ENCODE measurements at regions not wholly inside any gene's neighbourhood (a gene's known extent, or its start where the extent isn't known, plus 50 kb on each side); places are given as distances from the start of the nearest gene placed in this dataset.
"Not testable (repeated sequence)": the region's sequence is repeated elsewhere in the genome, so short reads cannot be mapped to it uniquely, and the experiment has no call there.

DNA sequence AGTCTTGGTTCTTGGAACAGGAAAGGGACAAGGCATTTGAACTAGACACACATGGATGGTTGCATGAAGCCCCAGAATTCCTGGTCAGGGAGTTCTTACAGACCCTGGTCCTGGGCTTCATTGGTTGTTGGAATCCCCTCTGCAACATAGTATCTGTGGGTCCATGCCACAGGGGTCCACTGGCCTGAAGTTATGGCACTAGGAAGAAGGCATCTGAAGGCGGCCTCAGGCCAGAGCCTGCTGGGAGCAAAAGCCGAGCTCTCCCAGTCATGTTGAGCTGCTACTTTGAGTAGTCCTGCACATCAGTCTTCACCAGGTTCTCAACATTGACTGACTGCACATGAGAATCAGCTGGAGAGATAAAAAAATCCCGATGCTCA, 71.1 kb upstream of the PITX1 start:
- Histone ChIP-seq H3K4me3 (no peak overlapping the region), H3K9me3 (replicated peaks in 1 of 11) (no peaks in the 10 kb centered on the region), H3K27me3 (no peaks in the 10 kb centered on the region), H3K36me3 (no peaks in the 10 kb centered on the region), H4K20me1 (no peaks in the 10 kb centered on the region), H3K4me2 (peak overlapping the region in 2 of 11 experiments; percentile 21 to 31; a peak in 4 of 22 replicates), H3K4me1 (peaks cover 0 to 32% (median 0%) of the 10 kb centered on the region in 10 experiments; a peak in 4 of 20 replicates), H3K27ac (no peak overlapping the region), H3K9ac (no peak overlapping the region)
- TF ChIP-seq Cebpa-rat (IDR thresholded peaks at IDR 0.05), result no peak

DNA sequence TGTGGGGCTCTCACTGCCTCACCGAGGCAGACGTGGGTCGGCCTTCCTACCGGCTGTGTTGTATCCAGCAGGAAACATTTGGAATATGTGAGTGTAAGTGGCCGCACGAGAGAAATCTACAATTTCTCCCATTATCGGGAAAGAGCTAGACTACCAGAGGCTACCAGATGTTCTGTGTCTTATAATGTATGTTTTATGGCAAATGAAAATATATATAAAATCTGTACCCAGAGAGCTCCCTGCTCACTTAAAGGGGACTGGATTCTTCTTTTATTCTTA, 69.5 kb upstream of the PITX1 start:
- H3K9ac ChIP-seq, result no peak overlapping the region
- no peaks in the 10 kb centered on the region for H3K36me3 ChIP-seq
- no peak for TF ChIP-seq Cebpa-rat (IDR thresholded peaks at IDR 0.05)
- H3K4me3 ChIP-seq, result no peak overlapping the region
- H3K9me3 ChIP-seq (replicated peaks in 1 of 11), result no peaks in the 10 kb centered on the region
- H3K27me3 ChIP-seq, result no peaks in the 10 kb centered on the region
- no peaks in the 10 kb centered on the region for H4K20me1 ChIP-seq
- H3K27ac ChIP-seq, result no peak overlapping the region
- peaks cover 0 to 32% (median 0%) of the 10 kb centered on the region in 10 experiments; a peak in 4 of 20 replicates for H3K4me1 ChIP-seq
- H3K4me2 ChIP-seq, result no peak overlapping the region

DNA sequence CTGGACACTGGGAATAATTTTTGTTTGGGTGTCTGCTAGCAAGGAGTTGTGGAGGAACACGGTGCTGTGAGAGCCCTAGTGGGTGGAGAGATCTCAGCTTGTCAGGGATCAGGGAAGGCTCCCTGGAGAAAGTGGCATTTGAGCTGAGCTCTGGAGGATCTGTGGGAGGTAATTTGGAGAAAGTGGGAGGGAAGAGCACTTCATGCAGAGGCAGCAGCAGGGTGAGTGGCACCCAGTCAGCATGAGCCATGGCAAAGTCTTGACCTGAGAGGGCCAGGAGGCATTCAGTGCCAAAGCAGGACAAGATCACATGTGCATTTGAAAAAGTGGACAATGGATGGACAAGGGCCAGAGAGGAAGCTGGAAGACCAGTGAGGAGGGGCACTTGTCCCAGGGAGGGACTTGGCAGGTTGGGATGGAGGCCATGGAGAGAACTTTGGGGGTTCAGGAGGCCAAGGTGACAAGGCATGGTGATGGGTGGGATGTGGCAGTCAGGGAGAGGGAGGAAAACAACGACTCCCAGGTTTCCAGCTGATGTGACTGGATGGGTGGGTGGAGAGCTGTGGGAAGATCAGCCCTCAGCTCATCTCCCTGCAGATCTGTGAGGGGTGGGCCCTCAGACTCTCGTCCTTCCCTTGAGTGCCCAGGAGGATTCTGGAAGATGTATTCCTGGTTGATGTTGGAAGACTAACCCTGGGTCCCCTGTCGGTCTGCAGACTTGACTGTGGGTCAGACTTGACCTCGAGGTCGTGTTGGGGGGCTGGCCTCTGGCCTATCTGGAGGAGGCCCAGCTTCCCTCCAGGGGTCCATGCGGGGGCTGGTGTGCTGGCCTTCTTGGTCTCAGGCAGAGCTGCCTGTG, 68.9 kb upstream of the PITX1 start:
- Histone ChIP-seq H3K4me3 (no peak overlapping the region), H4K20me1 (no peaks in the 10 kb centered on the region), H3K4me1 (peaks cover 0 to 32% (median 0%) of the 10 kb centered on the region in 10 experiments; a peak in 4 of 20 replicates), H3K27ac (no peak overlapping the region), H3K36me3 (no peaks in the 10 kb centered on the region), H3K27me3 (no peaks in the 10 kb centered on the region), H3K9me3 (replicated peaks in 1 of 11) (no peaks in the 10 kb centered on the region), H3K4me2 (no peak overlapping the region), H3K9ac (no peak overlapping the region)
- no peak for TF ChIP-seq Cebpa-rat (IDR thresholded peaks at IDR 0.05)

- TF ChIP-seq Cebpa-rat (IDR thresholded peaks at IDR 0.05), result no peak
- Histone ChIP-seq H4K20me1 (no peaks in the 10 kb centered on the region), H3K27me3 (no peaks in the 10 kb centered on the region)
Measured at GRCh38 chr5:135100431-135100830, 66.4 kb upstream of the PITX1 start.

DNA sequence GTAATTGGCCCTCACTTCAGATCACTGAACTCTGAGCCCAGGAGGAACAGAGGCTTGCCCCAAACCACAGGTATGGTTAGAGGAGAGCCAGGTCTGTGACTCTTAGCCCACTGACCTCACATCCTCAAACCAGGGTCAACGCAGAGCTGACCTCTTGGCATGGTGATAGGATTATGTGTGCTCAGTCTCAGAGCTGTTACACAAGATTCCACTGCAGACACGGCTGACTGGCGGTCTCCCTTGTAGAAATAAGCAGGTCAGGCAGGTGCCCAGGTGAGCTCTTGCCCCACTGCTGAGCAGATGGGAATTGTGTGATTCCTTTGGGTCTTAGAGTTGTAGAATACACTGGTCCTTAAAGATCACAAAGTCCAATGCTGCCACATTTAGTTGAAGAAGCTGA, 66.0 kb upstream of the PITX1 start:
- no peak overlapping the region for H3K27ac ChIP-seq
- H3K36me3 ChIP-seq, result no peaks in the 10 kb centered on the region
- H3K27me3 ChIP-seq, result no peaks in the 10 kb centered on the region
- no peak overlapping the region for H3K4me2 ChIP-seq
- no peak overlapping the region for H3K9ac ChIP-seq
- H4K20me1 ChIP-seq, result no peaks in the 10 kb centered on the region
- peaks cover 0 to 12% (median 0%) of the 10 kb centered on the region in 10 experiments; a peak in 4 of 20 replicates for H3K4me1 ChIP-seq
- TF ChIP-seq Cebpa-rat (IDR thresholded peaks at IDR 0.05), result no peak
- no peak overlapping the region for H3K4me3 ChIP-seq
- no peaks in the 10 kb centered on the region for H3K9me3 ChIP-seq (replicated peaks in 1 of 11)

More at GRCh38 chr5:135100431-135100830, 66.4 kb upstream of the PITX1 start:
- Histone ChIP-seq H3K36me3 (no peaks in the 10 kb centered on the region), H3K27ac (no peak overlapping the region), H3K4me1 (peaks cover 0 to 15% (median 0%) of the 10 kb centered on the region in 10 experiments; a peak in 4 of 20 replicates), H3K4me2 (no peak overlapping the region), H3K4me3 (no peak overlapping the region), H3K9ac (no peak overlapping the region), H3K9me3 (replicated peaks in 1 of 11) (no peaks in the 10 kb centered on the region)

DNA sequence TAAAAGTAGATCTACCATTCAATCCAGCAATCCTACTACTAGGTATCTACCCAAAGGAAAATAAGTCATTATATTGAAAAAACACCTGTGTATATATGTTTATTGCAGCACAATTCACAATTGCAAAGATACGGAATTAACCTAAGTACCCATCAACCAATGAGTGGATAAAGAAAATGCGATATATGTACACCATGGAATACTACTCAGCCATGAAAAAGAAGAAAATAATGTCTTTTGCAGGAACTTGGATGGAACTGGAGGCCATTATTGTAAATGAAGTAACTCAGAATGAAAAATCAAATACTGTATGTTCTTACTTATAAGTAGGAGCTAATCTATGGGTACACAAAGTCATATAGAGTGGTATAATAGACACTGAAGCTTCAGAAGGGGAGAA, 63.4 kb upstream of the PITX1 start:
- no peak overlapping the region for H3K9ac ChIP-seq
- no peak overlapping the region for H3K27ac ChIP-seq
- TF ChIP-seq Cebpa-rat (IDR thresholded peaks at IDR 0.05), result no peak
- no peaks in the 10 kb centered on the region for H3K4me1 ChIP-seq
- no peak overlapping the region for H3K4me3 ChIP-seq
- no peaks in the 10 kb centered on the region for H3K27me3 ChIP-seq
- no peak overlapping the region for H3K4me2 ChIP-seq
- no peaks in the 10 kb centered on the region for H3K9me3 ChIP-seq (replicated peaks in 1 of 11)
- H3K36me3 ChIP-seq, result no peaks in the 10 kb centered on the region
- H4K20me1 ChIP-seq, result no peaks in the 10 kb centered on the region

GRCh38 chr5:135095871-135096270, 61.8 kb upstream of the PITX1 start:
- Histone ChIP-seq H4K20me1 (no peaks in the 10 kb centered on the region), H3K9me3 (replicated peaks in 1 of 11) (no peaks in the 10 kb centered on the region), H3K36me3 (no peaks in the 10 kb centered on the region), H3K4me2 (no peak overlapping the region), H3K4me1 (no peaks in the 10 kb centered on the region), H3K27ac (no peak overlapping the region), H3K9ac (no peak overlapping the region), H3K27me3 (no peaks in the 10 kb centered on the region), H3K4me3 (no peak overlapping the region)
- TF ChIP-seq Cebpa-rat (IDR thresholded peaks at IDR 0.05), result no peak

DNA sequence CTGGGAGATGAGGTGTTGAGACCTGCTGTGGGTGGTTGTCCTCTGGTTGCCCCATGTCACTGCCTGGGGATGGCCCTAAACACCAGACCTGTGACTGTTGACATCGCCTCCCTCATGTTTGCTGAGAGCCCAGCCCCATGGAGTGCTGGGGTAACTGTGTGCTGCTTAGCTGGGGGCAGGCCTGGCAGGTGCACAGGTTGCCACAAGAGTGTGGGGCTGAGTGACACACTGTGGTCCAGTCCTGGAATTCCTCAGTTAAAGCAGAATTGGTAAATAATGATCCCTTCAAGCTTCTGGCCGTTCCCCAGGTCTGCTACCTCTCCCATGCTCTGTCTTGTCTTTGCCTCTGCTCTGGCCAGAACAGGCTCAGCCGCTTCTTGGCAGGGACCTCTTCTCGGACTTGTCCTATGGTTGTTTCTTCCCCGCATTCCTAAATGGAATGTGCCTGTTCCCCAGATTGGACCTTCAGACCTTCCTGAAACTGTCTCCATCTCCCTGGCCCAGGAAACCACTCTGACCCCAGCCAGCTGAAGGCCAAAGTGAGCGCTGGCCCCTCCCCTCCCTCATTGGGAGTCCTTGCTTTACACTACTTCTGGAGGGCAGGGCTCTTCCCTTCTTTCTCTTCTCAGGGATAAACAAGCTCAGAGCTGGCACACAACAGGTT, 61.2 kb upstream of the PITX1 start:
- H3K9ac ChIP-seq, result no peak overlapping the region
- H3K27me3 ChIP-seq, result no peaks in the 10 kb centered on the region
- no peaks in the 10 kb centered on the region for H3K9me3 ChIP-seq (replicated peaks in 1 of 11)
- H4K20me1 ChIP-seq, result no peaks in the 10 kb centered on the region
- H3K4me1 ChIP-seq, result no peaks in the 10 kb centered on the region
- H3K4me2 ChIP-seq, result no peak overlapping the region
- H3K27ac ChIP-seq, result no peak overlapping the region
- H3K4me3 ChIP-seq, result no peak overlapping the region
- H3K36me3 ChIP-seq, result no peaks in the 10 kb centered on the region
- TF ChIP-seq Cebpa-rat (IDR thresholded peaks at IDR 0.05), result no peak

GRCh38 chr5:135094339-135095051, 60.5 kb upstream of the PITX1 start:
- H3K4me2 ChIP-seq, result no peak overlapping the region
- H3K27me3 ChIP-seq, result no peaks in the 10 kb centered on the region
- no peaks in the 10 kb centered on the region for H3K36me3 ChIP-seq
- TF ChIP-seq Cebpa-rat (IDR thresholded peaks at IDR 0.05), result no peak
- no peak overlapping the region for H3K4me3 ChIP-seq
- H3K9me3 ChIP-seq (replicated peaks in 1 of 11), result peaks cover 0 to 4% (median 0%) of the 10 kb centered on the region in 11 experiments; a peak in 1 of 22 replicates
- H4K20me1 ChIP-seq, result no peaks in the 10 kb centered on the region
- no peak overlapping the region for H3K27ac ChIP-seq
- H3K4me1 ChIP-seq, result no peaks in the 10 kb centered on the region
- H3K9ac ChIP-seq, result no peak overlapping the region

DNA sequence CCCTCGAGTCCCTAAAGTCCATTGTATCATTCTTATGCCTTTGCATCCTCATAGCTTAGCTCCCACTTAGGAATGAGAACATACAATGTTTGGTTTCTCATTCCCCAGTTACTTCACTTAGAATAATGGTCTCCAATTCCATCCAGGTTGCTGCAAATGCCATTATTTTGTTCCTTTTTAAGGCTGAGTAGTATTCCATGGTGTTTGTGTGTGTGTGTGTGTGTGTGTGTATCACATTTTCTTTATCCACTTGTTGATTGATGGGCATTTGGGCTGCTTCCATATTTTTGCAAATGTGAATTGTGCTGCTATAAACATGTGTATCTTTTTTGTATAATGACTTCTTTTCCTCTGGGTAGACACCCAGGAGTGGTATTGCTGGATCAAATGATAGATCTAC, 59.5 kb upstream of the PITX1 start:
- not testable (repeated sequence) for H3K9ac ChIP-seq, H3K4me2 ChIP-seq, H3K36me3 ChIP-seq, H3K4me1 ChIP-seq, H3K27me3 ChIP-seq, H3K27ac ChIP-seq, H4K20me1 ChIP-seq, H3K4me3 ChIP-seq
- H3K9me3 ChIP-seq (replicated peaks in 1 of 11), result peaks cover 0 to 13% (median 0%) of the 10 kb centered on the region in 11 experiments; a peak in 1 of 22 replicates
